GM06990 (cell line): ENCODE measurements at regions not wholly inside any gene's neighbourhood (a gene's known extent, or its start where the extent isn't known, plus 50 kb on each side); places are given as distances from the start of the nearest gene placed in this dataset.

Source experiments
- DNase-seq: peaks from one replicate; pipeline ENCODE4 v3.0.0-alpha.2; 2011; ENCODE audit not compliant: insufficient read length; ENCODE audit errors: extremely low read depth
- H3K27me3 ChIP-seq: replicated peaks from 2 replicates; pipeline ENCODE4 v1.6.0; 2011; ENCODE audit warnings: low read length; ENCODE audit not compliant: control insufficient read depth, insufficient read depth
- H3K36me3 ChIP-seq: 2 replicates; pipeline ENCODE4 v1.5.1; 2011; ENCODE audit warnings: low read length; ENCODE audit not compliant: control insufficient read depth, insufficient read depth
- H3K4me3 ChIP-seq: replicated peaks from 2 replicates; pipeline ENCODE4 v1.5.1; 2011; ENCODE audit warnings: low read depth, mild to moderate bottlenecking, control low read depth, low read length
- TF ChIP-seq, protein P1 (sequence below): IDR thresholded peaks from 2 replicates; pipeline ENCODE4 v1.5.1; 2011; ENCODE audit warnings: low read length, control low read depth, mild to moderate bottlenecking, inconsistent platforms; ENCODE audit not compliant: insufficient read depth, poor library complexity, severe bottlenecking

DNA sequence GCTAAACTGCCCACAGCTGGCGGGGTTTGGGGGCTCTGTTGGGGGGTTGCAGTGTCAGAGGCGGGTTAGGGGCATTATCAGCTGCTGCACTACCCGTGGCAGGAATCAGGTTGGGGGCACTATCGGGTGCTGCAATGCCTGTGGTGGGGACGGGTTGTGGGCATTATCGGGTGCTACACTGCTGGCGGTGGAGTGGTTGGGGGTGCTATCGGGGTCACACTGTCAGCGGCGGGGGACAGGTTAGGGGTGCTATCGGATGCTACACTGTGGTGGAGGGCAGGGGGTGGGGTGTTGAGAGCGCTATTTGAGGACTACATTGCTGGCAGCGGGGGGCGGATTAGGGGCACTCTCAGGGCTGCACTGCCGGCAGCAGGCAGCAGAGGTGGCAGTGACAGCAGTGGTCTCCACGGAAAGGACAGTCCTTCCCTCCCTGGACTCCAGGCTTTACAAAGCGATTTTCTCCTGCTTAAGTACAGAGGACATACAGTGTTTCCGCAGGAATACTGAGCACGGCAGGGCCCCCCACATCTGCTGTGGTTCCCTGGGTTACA is 119.5 kb upstream of the VPREB1 start:
- DNase-seq = no peak
- no peaks in the 10 kb centered on the region for H3K27me3 ChIP-seq
- no peak overlapping the region for H3K4me3 ChIP-seq
- TF ChIP-seq, protein P1, sequence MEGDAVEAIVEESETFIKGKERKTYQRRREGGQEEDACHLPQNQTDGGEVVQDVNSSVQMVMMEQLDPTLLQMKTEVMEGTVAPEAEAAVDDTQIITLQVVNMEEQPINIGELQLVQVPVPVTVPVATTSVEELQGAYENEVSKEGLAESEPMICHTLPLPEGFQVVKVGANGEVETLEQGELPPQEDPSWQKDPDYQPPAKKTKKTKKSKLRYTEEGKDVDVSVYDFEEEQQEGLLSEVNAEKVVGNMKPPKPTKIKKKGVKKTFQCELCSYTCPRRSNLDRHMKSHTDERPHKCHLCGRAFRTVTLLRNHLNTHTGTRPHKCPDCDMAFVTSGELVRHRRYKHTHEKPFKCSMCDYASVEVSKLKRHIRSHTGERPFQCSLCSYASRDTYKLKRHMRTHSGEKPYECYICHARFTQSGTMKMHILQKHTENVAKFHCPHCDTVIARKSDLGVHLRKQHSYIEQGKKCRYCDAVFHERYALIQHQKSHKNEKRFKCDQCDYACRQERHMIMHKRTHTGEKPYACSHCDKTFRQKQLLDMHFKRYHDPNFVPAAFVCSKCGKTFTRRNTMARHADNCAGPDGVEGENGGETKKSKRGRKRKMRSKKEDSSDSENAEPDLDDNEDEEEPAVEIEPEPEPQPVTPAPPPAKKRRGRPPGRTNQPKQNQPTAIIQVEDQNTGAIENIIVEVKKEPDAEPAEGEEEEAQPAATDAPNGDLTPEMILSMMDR = no peak
- H3K36me3 ChIP-seq = no peaks in the 10 kb centered on the region

DNA sequence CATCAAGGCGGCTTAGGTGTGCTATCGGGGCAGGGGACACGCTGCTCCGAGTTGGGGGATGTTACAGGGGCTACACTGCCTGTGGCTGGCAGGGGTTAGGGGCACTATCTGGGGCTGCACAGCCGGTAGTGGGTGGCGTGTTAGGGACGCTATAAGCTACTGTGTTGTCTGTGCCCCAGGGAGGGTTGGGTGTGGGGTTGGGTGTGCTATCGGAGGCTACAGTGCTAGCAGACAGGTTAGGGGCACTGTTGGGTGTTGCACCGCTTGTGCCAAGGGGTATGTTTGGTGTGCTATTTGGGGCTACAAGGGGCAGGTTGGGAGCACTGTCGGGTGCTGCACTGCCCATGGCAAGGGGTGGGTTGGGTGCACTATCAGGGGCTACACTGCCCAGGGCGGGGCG is 120.2 kb upstream of the VPREB1 start:
- no peak for DNase-seq
- TF ChIP-seq, protein P1 = no peak
- Histone ChIP-seq H3K4me3 (no peak overlapping the region), H3K36me3 (no peaks in the 10 kb centered on the region), H3K27me3 (no peaks in the 10 kb centered on the region)

DNA sequence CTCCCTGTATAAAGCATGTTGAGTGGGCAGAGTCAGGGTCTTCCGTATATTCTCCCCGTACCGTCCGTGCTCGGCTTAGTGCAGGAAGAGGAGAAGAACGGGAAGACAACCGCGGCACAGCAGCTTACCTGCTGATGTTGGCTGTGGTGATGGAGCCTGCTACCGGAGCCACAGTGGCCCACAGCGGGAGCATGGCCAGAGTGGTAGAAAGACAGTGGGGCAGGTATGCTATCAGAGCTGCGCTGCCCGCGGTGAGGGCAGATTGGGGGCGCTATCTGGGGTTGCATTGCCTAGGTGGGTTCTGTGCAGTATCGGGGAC is 120.7 kb upstream of the VPREB1 start:
- H3K36me3 ChIP-seq = no peaks in the 10 kb centered on the region
- H3K27me3 ChIP-seq = no peaks in the 10 kb centered on the region
- H3K4me3 ChIP-seq = no peak overlapping the region
- TF ChIP-seq, protein P1 = no peak
- DNase-seq = no peak

DNA sequence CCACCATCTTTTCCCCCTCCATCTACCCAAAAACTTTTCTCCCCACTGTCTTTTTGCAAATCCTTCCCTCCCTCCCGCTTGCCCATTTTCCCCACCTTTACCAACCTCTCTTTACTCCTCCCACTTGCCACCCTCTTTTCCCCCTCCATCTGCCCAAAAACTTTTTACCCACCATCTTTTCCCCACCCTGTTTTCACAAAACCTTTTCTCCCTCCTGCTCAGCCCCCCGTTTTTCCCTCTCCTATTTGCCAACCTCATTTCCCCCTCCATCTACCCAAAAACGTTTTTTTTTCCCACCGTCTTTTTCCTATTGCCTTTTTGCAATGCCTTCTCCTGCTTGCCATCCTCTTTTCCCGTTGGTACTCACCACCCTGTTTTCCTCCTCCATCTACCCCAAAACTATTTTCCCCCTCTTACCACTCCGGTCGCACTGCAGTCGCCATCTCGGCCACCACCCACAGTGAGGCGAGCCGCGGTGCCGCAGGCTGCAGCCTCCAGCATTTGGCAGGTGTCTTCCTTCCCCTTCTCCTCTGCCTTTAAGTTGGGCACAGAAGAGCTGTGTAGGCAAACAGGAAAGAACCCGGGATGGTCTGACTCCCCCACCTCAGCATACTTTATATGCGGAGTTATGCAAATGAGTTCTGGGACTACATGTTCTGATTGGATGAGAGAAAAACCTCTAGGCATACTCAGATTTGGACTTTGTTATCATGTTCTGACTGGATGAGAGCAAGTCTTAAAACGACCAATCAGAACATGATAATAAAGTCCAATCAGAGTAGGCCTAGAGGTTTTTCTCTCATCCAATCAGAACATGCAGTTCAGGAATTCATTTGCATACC is 121.2 kb upstream of the VPREB1 start:
- Histone ChIP-seq H3K4me3 (no peak overlapping the region), H3K27me3 (no peaks in the 10 kb centered on the region), H3K36me3 (no peaks in the 10 kb centered on the region)
- no peak for DNase-seq
- TF ChIP-seq, protein P1 = no peak

DNA sequence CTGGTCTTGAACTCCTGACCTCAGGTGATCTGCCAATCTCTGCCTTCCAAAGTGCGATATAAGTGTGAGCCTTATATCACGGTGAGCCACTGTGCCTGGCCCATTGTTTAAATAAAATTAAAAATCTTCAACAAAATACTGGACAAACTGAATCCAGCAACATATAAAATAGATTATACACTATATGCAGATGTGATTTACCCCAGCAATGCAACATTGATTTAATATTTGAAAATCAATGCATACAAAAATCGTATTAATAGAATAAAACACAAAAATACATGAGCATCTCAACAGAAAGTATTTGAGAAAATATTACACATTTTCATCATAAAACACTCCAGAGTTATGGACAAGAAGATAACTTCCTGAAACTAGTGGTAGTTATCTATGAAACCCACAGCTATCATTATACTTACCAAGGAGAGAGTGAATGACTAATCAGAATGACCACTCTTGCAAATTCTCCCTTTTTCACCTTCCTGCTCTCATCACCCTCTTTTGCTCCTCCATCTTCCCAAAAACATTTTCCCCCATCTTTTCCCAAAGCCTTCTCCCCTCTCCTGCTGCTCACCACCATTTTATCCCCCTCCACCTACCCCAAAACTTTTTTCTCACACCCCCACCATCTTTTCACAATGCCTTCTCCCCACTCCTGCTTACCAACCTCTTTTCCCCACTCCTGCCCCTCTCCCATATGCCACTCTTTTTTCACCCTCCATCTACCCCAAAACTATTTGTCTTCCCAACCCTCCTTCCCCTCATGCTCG is 122.1 kb upstream of the VPREB1 start:
- H3K27me3 ChIP-seq = no peaks in the 10 kb centered on the region
- no peak overlapping the region for H3K4me3 ChIP-seq
- TF ChIP-seq, protein P1 = no peak
- no peaks in the 10 kb centered on the region for H3K36me3 ChIP-seq
- no peak for DNase-seq
